Ishikawa (cell line): ENCODE measurements at regions not wholly inside any gene's neighbourhood (a gene's known extent, or its start where the extent isn't known, plus 50 kb on each side); places are given as distances from the start of the nearest gene placed in this dataset.

Experiments
- CEBPB ChIP-seq: IDR thresholded peaks from 2 replicates; pipeline ENCODE4 v1.6.1; 2012
- CREB1 ChIP-seq: IDR thresholded peaks from 2 replicates; pipeline ENCODE4 v1.6.1; 2012; ENCODE audit warnings: low read depth
- EGR1 ChIP-seq: IDR thresholded peaks from 2 replicates; pipeline ENCODE4 v1.6.1; 2012
- EP300 ChIP-seq: IDR thresholded peaks from 2 replicates; pipeline ENCODE4 v1.6.1; 2012; ENCODE audit warnings: borderline replicate concordance
- FOXM1 ChIP-seq: IDR thresholded peaks from 2 replicates; pipeline ENCODE4 v1.6.1; 2012; ENCODE audit warnings: low read depth, borderline replicate concordance
- NFIC ChIP-seq: IDR thresholded peaks from 2 replicates; pipeline ENCODE4 v1.6.1; 2012
- RAD21 ChIP-seq: IDR thresholded peaks from 2 replicates; pipeline ENCODE4 v1.6.1; 2012; ENCODE audit warnings: low read depth
- TAF1 ChIP-seq: IDR thresholded peaks from 2 replicates; pipeline ENCODE4 v1.6.1; 2012; ENCODE audit warnings: low read depth, mild to moderate bottlenecking
- TCF12 ChIP-seq: IDR thresholded peaks from 2 replicates; pipeline ENCODE4 v1.6.1; 2012; ENCODE audit warnings: low read depth
- TEAD4 ChIP-seq: IDR thresholded peaks from 2 replicates; pipeline ENCODE4 v1.6.1; 2012
- YY1 ChIP-seq: IDR thresholded peaks from 2 replicates; pipeline ENCODE4 v1.6.1; 2012; ENCODE audit warnings: low read depth
- ZBTB7A ChIP-seq: IDR thresholded peaks from 2 replicates; pipeline ENCODE4 v1.6.1; 2012; ENCODE audit warnings: low read depth
- TF ChIP-seq, protein P1 (sequence below): IDR thresholded peaks from 2 replicates; pipeline ENCODE4 v1.6.1; 2012
- TF ChIP-seq, protein P2 (sequence below): IDR thresholded peaks from 2 replicates; pipeline ENCODE4 v1.6.1; 2012; ENCODE audit warnings: low read depth, mild to moderate bottlenecking
- TF ChIP-seq, protein P3 (sequence below): IDR thresholded peaks from 2 replicates; pipeline ENCODE4 v1.6.1; 2012

DNA sequence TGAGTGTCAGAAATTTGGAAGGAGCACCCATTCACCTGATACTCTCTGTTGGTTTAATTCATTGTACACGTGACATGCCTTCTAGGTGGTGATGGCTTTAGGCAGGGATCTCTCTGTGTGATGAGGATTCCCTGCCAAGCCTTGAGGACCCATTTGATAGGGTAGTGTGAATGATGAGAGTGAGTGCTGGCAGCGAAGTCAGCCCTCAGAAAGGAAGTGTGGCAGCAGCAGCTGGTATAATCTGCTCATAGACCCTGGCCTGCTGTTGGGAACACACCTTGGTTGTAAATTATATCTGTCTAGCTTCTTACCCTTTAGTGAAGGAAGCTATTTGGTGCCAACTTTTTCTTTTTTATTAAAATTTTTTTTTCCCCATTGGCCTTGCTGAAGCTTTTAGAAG, 164.5 kb downstream of the HAUS1 start:
- TF ChIP-seq TCF12 (no peak), EGR1 (no peak), ZBTB7A (no peak), EP300 (no peak), TAF1 (no peak), TEAD4 (no peak), FOXM1 (no peak), RAD21 (no peak), CEBPB (no peak), CREB1 (no peak)
- TF ChIP-seq, protein P1, sequence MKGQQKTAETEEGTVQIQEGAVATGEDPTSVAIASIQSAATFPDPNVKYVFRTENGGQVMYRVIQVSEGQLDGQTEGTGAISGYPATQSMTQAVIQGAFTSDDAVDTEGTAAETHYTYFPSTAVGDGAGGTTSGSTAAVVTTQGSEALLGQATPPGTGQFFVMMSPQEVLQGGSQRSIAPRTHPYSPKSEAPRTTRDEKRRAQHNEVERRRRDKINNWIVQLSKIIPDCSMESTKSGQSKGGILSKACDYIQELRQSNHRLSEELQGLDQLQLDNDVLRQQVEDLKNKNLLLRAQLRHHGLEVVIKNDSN, result no peak
- TF ChIP-seq, protein P2, sequence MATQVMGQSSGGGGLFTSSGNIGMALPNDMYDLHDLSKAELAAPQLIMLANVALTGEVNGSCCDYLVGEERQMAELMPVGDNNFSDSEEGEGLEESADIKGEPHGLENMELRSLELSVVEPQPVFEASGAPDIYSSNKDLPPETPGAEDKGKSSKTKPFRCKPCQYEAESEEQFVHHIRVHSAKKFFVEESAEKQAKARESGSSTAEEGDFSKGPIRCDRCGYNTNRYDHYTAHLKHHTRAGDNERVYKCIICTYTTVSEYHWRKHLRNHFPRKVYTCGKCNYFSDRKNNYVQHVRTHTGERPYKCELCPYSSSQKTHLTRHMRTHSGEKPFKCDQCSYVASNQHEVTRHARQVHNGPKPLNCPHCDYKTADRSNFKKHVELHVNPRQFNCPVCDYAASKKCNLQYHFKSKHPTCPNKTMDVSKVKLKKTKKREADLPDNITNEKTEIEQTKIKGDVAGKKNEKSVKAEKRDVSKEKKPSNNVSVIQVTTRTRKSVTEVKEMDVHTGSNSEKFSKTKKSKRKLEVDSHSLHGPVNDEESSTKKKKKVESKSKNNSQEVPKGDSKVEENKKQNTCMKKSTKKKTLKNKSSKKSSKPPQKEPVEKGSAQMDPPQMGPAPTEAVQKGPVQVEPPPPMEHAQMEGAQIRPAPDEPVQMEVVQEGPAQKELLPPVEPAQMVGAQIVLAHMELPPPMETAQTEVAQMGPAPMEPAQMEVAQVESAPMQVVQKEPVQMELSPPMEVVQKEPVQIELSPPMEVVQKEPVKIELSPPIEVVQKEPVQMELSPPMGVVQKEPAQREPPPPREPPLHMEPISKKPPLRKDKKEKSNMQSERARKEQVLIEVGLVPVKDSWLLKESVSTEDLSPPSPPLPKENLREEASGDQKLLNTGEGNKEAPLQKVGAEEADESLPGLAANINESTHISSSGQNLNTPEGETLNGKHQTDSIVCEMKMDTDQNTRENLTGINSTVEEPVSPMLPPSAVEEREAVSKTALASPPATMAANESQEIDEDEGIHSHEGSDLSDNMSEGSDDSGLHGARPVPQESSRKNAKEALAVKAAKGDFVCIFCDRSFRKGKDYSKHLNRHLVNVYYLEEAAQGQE, result no peak
- TF ChIP-seq, protein P3, sequence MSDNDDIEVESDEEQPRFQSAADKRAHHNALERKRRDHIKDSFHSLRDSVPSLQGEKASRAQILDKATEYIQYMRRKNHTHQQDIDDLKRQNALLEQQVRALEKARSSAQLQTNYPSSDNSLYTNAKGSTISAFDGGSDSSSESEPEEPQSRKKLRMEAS, result no peak

DNA sequence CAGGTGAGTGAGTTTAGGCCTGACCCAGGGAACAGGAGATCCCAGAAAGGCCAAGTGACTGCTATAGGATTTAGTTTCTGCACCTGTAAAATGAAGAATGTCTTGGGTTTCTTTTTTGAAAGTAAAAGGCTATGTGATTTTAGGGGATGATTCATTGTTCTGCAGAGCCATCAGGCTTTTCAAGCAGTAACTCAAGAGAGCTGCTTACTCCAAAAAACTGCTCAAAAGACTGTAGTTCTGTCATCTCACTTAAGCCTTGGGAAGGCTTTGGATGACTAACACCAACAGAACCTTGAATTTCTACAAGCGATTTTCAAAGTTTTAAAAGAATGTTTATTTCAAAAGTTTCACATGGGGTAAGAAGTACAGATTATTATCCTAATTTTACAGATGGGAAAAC, 165.1 kb downstream of the HAUS1 start:
- TF ChIP-seq, protein P3, result no peak
- TF ChIP-seq CEBPB, result no peak
- TF ChIP-seq CREB1, result no peak
- no peak for TF ChIP-seq TAF1
- TF ChIP-seq FOXM1, result no peak

GRCh38 chr18:46271488-46271887, 167.3 kb downstream of the HAUS1 start:
- no peak for TF ChIP-seq RAD21
- no peak for TF ChIP-seq EGR1
- no peak for TF ChIP-seq TEAD4
- TF ChIP-seq FOXM1, result no peak

- TF ChIP-seq TEAD4 (no peak), EP300 (no peak), TCF12 (no peak), CEBPB (no peak), YY1 (no peak)
- TF ChIP-seq, protein P3, result no peak
These were observed 169.7 kb downstream of the HAUS1 start for GRCh38 chr18:46273861-46274260.

GRCh38 chr18:46274266-46274665, 170.1 kb downstream of the HAUS1 start:
- TF ChIP-seq, protein P2, result no peak
- TF ChIP-seq TCF12, result no peak
- no peak for TF ChIP-seq RAD21
- no peak for TF ChIP-seq EGR1
- no peak for TF ChIP-seq NFIC
- TF ChIP-seq, protein P1, result no peak
- no peak for TF ChIP-seq YY1
- TF ChIP-seq EP300, result no peak
- no peak for TF ChIP-seq ZBTB7A
- TF ChIP-seq, protein P3, result no peak

DNA sequence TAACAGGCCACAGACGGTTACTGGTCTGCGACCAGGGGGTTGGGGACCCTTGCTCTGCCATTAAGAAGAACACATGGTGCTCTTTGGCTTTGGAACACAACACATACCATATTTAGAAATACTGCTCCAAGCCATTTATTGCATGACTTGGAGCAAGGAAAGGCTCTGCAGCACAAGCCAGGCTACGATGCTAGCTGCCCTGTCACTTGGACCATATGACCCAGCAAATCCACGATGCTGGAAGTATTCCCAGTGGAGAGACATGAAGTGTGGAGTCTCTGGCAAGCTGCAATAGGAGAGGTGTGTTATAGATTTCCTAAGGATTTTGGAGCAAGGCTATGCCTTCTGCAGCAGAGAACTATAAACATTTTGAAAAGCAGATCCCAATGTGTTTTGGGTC, 171.2 kb downstream of the HAUS1 start:
- TF ChIP-seq EGR1 (no peak), CEBPB (no peak), YY1 (no peak), FOXM1 (no peak), TAF1 (no peak), RAD21 (no peak), NFIC (no peak), ZBTB7A (no peak), TCF12 (no peak), TEAD4 (no peak), CREB1 (no peak), EP300 (no peak)
- TF ChIP-seq, protein P2, result no peak
- TF ChIP-seq, protein P3, result no peak
- TF ChIP-seq, protein P1, result no peak
